GM19238 (cell line): ENCODE measurements at regions not wholly inside any gene's neighbourhood (a gene's known extent, or its start where the extent isn't known, plus 50 kb on each side); places are given as distances from the start of the nearest gene placed in this dataset.

ENCODE experiments used
- DNase-seq: peaks from one replicate; pipeline ENCODE4 v3.0.0; 2011; ENCODE audit warnings: low spot score; ENCODE audit not compliant: insufficient read length

DNA sequence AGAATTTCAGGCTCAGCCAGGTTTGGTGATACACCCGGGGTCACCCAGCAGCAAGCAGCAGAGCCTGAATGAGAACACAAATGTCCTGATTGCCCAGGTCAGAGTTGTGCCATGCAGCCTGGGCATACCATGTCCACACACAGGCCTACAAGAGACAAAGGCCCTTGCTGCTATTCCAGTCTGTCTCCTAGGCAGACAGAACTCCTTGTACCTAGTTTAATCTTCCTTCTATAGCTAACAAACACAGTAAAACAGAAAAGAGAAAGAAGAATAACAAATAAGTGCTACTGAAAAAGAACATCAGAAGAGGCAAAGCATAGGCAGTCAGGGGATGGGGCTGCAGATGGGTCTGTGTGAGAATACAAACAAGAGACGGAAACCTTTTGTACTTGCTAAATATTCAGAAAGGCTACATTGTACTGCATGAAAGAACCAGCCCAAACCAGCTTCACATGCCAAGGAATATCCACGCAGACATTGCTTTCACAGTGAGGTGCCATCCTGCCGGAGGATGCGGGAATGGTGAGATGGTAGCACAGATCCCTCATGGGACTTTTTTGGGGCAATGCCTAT, 401.7 kb downstream of the OMA1 start:
- DNase-seq, result no peak

DNA sequence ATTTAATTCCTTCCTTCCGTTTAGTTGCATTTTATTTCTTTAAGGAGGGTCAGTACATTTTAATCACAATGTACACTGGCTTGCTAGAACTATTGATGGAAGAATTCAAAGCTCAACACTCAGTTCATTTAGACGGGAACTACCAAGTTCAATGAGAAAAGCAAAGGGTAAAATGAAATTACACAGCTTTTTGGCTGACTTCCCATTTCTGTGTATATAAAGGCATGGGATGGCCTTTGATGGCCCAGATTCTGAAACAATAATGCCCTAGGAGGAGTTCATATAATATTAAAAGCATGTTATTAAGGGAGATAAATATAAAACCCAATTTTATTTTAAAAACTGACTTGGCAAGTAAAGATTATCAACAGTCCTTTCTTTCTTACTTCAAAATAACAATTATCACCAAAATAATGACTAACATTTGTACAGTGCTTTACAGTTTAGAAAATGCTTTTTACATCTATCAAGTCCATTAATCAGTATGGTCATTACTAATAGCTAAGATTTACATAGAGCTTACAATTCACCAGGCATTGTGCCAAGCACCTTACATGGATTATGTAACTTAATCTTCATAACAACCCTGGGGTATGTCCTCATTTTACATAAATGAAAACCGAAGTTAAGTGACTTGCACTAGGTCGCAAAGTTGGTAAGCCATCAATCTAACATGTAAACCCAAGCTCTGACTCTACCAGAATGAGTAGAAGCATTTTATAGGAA, 402.4 kb downstream of the OMA1 start:
- no peak for DNase-seq

DNA sequence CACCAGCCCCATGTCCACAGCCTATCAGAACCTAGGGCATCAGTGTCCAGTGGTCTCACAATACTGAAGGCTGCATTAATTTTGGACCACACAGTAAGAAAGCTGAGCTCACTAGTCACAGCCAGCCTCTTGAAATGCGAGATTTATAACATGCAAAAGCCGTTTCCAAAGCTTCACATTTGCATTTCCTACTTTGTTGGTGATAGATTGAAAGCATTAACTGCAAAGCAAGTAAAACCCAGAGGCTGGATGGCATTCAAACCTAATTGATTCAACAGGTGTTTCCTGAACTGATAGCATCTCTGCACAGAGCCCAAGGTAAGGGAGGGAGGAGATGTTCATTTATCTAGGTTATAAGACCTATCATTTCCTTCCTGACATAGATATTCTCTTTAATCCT, 410.1 kb downstream of the OMA1 start:
- DNase-seq, result no peak

DNA sequence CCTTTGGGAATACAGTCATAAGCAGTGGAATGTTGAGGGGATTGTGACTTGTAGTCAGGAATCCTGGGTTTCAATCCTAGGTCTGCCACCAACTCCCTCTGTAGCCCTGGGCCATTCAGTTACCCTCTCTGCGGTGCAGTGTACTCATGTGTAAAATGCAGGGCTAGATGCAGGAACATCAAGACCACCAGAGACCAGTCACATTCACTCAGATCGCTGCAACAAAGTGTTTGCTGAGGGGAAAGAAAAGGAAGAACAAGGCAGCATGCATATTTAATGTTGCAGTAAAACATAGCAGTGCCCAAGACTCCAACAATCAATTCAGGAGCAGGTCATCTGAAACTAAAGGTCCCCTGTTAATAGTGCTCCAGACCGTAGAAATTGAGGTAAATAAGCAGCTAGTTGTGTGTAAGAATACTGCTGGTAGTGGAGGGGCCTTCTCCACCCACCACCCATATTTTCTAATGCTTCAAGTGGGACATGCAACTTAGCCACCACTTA, 410.7 kb downstream of the OMA1 start:
- no peak for DNase-seq

- DNase-seq, result no peak
Measured at GRCh38 chr1:58133562-58133961, 413.0 kb downstream of the OMA1 start.

- no peak for DNase-seq
Measured at GRCh38 chr1:58123051-58123450, 423.5 kb downstream of the OMA1 start.

DNA sequence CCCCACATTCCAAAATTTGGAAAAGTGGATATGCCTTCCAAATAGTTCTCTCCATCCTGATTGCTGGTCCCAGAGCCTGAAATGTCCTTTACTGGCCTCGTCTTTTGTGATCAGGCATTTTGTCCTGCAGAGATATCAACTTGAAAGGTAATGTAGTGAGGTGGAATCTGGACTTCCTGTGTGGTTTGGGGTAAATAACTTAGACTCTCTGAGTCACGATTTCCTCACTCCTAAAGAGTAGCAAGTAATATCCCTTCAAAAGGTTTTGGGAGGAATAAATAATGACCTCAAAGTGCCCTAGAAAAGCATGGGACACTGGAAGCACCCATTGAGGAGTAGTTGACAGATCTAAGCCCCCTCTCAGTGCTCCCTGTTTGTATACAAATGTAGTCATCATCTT, 426.6 kb downstream of the OMA1 start:
- DNase-seq, result no peak

GRCh38 chr1:58116284-58116683, 430.2 kb downstream of the OMA1 start:
- no peak for DNase-seq

DNA sequence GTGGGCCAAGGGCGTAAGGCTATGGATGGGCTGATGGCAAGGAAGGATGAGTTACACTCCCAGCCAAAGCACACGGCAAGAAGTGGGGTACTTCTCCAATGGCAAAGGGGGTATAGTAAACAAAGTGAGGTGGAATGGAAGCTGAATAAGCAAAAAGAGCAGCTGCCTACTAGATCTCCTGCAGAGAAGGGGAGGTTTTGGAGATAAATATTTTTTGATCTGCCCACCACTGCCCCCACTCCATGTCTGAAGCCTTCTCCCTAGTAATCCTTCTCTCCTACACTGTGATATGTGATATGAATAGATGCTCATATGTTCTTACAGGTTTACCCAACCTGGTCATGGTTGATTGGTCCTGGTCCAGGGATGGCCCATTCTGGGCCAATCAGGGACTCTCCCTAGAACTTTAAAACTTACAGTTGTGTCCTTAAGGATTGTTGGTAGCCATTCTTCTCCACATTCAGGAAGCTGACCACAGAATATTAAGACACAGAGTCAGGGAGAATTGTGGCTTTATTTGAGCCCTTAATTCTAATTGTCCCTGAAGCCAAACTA, 436.8 kb downstream of the OMA1 start:
- DNase-seq, result no peak

GRCh38 chr1:58108783-58109182, 437.7 kb downstream of the OMA1 start:
- no peak for DNase-seq

DNA sequence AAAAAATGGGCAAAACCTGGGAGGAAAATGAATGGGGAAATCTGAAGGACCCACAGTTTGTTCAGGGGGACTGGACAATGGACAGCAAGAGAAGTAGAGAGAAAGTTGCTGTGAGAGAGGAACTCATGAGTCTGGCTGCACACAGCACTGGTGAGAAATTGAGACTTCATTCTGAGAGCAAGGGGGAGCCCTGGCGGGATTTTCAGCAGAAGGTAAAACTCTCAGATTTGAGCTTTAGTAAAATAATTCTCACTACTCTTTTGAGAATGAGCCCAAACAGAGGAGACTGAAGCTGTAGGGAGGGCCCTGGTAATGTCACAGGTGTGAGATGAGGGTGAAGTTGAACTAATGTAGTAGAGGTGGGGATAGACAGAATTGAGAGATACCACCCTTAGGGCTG, 438.6 kb downstream of the OMA1 start:
- DNase-seq, result no peak

DNA sequence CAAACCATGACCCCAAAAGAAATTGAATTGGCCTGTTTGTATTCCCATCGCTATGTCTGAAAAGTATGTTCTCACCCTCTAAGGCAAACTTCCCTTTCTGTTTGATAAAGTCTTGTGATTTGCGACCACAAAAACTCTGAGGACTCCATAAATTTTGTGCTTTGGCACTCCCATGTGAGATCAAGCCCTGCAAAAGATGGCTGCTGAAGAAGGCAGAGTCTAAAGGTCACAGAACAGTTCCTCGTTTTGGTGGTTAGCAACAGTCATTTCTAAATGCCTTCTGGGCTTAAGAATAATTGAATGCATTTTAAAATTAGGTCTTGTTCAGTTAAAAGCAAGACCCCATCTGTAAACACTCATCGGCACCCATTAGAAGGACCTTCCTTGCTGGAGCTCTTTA, 441.6 kb downstream of the OMA1 start:
- peak; percentile 13 for DNase-seq

- DNase-seq, result no peak
Measured at GRCh38 chr1:58096714-58097113, 449.8 kb downstream of the OMA1 start.

DNA sequence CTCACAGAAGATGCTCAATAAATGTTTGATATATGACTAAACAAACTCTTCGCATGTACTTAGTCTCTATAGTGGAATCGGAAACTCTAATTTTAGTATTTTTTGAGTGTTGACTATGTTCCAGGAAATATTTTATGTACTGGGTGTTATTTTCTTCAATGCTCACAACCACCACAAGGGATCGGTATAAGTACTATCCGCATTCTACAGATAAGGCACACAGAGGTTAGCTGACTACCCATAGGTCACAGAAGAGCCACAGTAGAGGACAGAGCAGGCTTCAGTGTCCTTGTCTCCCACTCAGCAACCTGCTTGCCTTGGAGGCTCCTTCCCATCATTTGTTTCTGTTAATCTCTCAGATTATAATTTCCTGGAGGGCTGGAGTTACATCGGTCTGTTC, 451.3 kb downstream of the OMA1 start:
- no peak for DNase-seq

DNA sequence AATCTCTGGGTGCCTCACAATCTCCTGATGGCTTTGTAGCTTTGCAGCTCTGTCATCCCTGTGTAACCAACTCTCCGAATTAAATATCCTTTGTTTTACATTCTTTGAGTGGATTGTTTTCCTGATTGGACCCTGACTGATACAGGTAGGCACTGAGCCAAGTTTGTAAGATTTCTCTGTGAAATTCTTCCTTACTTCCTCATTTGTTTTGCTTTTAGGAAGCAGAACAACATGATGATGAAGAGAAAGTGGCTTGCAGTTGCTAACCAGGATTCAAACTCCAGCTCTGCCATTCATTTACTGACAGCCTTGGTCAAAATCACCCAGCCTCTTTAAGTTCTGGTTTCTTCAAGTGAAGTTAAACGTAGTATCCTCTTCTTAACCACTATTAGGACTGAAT, 452.3 kb downstream of the OMA1 start:
- DNase-seq, result no peak

- DNase-seq, result no peak
Measured at GRCh38 chr1:58090640-58091039, 455.9 kb downstream of the OMA1 start.

DNA sequence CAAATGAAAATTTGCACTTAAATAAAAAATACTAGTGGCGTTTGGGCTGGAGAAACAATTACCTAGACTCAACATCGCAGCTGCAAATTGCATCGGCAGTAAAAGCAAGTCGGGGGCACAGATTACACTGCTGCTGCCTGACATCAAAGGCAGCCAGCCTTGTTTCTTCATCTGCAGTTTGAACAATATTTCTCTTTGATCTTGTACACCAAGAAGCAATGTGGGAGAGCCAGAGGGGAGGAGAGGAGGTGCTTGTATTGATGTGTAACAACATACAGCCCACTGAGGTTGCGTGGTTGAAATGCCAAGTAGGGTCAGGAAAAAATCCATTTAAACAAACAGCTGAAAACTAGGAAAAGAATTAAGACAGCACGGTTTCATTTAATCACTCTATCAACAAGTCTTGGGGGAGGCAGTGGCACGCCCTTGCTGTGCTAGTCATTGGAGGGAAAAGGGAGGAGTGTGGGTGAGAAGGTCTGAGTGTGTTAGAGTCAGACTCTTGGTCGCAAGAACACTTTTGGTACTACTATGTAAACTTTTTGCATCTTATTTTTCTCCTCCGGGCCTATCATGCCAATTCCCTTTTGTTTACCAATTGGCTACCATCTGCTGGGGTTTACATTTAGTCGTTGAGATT, 456.5 kb downstream of the OMA1 start:
- no peak for DNase-seq

DNA sequence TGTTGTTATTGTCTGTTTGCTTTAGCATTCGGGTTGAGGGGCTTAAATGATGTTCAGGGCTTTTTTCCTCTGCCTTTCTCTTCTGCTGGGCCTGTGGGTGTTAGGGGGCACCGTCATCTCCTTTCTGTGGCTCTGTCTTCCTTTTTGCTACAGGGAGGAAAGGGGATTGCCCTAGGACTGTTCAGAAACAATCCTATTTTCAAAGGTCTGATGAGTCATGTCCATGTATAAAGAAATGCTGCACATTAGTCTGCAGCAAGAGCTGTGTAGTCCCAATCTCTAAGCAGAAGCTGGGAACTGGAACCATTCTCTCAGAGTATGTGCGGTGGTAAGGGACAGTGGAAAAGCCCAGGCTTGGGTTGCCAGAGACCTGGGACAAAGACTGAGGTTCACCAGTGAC, 462.3 kb downstream of the OMA1 start:
- no peak for DNase-seq

DNA sequence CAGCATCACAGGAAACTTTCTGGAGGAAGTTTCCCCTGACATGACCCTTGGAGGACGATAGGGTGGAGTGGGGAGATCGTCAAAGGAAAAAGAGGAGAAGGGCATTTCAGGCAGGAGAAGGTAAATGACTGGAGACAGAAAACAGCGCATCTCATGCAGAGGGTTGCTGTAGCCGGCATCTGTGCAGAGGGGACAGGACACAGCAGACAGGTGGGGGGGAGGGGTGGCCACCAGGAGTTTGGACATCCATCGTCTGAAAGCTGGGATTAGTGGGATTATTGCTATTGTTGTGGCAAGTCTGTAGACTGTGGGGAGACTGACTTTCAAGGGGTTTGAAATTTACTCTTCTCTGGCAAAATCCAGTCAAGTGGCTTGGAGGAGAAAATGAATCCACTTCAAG, 463.9 kb downstream of the OMA1 start:
- DNase-seq, result no peak

DNA sequence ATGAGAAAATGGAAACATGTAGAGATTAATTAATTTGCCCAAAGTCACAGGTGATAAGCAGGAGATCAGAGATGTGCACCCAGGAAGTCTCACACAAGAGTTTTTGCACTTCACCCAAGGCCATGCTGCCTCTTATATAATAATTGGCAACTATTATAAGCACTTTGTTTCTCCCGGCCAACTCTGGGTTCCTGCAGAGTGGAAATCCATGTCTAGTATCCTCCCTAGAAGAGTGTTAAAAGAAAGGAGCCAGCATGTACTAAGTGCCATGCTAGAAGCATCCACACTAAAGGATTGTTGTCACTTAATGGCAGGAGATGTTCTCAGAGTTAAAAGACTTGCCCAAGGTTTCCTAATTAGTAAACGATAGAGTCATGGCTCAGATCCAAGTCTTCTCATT, 470.3 kb downstream of the OMA1 start:
- DNase-seq, result no peak

DNA sequence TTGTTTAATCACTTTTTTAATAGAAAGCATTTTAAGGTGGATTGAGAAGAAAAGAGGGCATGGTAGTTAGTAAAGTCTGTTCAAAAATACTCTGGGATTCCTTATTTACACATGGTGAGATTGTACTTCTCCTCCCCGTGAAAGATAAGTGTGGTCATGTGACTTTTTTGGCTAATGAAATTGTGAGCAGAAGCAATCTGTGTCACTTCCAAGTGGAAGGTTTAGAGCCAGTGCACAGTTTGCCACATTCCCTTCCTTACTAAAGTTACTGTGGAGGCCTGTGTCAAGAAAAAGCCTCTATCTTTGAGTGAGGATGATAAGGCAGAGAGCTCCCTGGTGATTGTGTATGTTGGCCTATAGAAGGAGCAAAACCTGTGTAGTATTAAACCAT, 471.3 kb downstream of the OMA1 start:
- DNase-seq, result no peak

DNA sequence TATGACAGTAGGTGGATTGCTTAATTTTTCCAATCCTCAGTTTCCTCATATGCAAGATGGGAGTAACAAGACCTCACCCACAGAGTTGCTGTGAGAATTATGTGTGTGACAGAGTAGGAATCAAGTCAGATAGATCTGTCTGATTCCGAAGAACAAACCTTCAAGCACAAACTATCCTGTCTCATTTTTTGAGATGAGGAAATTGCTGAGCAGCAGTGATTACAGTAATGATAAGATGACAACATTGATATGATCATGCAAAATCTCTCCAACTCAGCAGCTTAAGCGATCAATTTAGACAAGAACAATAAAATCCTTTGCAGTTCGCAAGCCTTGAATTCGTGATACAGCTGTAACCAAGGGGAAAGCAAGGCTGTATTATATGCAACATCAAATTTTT, 474.1 kb downstream of the OMA1 start:
- DNase-seq, result no peak

DNA sequence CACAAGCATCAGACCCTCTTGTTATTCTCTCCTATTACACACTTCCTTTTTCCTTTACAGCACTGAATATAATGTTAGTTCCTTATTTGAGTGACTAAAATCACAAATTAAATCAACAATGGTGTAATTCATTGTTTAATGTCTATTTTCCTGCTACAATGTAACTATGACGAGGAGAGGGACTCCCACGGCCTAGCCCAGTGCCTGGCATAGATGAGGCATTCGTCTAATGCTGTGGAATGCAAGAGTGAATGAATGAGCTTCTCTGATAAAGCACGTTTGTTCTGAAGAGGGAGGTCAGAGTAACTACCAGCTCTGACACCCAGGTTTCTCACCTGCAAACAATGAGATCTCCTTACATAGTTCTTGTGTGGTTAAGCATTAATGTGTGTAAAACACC, 479.4 kb downstream of the OMA1 start:
- no peak for DNase-seq
